ENCODE measurements at regions not wholly inside any gene's neighbourhood (a gene's known extent, or its start where the extent isn't known, plus 50 kb on each side); places are given as distances from the start of the nearest gene placed in this dataset.

GRCh38 chr1:97996880-97997279 lies 76.0 kb upstream of the DPYD start:
- no peak for TF ChIP-seq EP300 (IDR thresholded peaks at IDR 0.05)
- no peak for TF ChIP-seq KDM1A (IDR thresholded peaks at IDR 0.05; ENCODE audit: low read depth)
- TF ChIP-seq RFX5 (IDR thresholded peaks at IDR 0.05), result no peak
- no peak for TF ChIP-seq EHMT2 (IDR thresholded peaks at IDR 0.05; ENCODE audit: low read depth)
- TF ChIP-seq MAZ (IDR thresholded peaks at IDR 0.05; ENCODE audit: borderline replicate concordance, low read depth, low read length), result no peak
- no peak for TF ChIP-seq TP53 (CRISPR knock-in tag; IDR thresholded peaks at IDR 0.05)
- no peak for TF ChIP-seq JUNB (IDR thresholded peaks at IDR 0.05)
